ENCODE measurements at regions not wholly inside any gene's neighbourhood (a gene's known extent, or its start where the extent isn't known, plus 50 kb on each side); places are given as distances from the start of the nearest gene placed in this dataset.

- H3K27me3 ChIP-seq (ENCODE audit: control insufficient read depth in 3 of 3, insufficient read depth in 3 of 3, low read length in 2 of 3), result no peaks in the 10 kb centered on the region
- TF ChIP-seq, protein P1, sequence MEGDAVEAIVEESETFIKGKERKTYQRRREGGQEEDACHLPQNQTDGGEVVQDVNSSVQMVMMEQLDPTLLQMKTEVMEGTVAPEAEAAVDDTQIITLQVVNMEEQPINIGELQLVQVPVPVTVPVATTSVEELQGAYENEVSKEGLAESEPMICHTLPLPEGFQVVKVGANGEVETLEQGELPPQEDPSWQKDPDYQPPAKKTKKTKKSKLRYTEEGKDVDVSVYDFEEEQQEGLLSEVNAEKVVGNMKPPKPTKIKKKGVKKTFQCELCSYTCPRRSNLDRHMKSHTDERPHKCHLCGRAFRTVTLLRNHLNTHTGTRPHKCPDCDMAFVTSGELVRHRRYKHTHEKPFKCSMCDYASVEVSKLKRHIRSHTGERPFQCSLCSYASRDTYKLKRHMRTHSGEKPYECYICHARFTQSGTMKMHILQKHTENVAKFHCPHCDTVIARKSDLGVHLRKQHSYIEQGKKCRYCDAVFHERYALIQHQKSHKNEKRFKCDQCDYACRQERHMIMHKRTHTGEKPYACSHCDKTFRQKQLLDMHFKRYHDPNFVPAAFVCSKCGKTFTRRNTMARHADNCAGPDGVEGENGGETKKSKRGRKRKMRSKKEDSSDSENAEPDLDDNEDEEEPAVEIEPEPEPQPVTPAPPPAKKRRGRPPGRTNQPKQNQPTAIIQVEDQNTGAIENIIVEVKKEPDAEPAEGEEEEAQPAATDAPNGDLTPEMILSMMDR (IDR thresholded peaks at IDR 0.05; ENCODE audit: control extremely low read depth, extremely low read depth), result no peak
- no peak overlapping the region for H3K9ac ChIP-seq (ENCODE audit: insufficient read depth in 1 of 2, low read length in 2 of 2)
- peaks cover 0 to 2% (median 0%) of the 10 kb centered on the region in 4 donors for H3K9me3 ChIP-seq (ENCODE audit: control insufficient read depth in 4 of 4, insufficient read depth in 3 of 4, low read length in 3 of 4)
- H3K4me3 ChIP-seq, result no peak overlapping the region
- no peak overlapping the region for H3K27ac ChIP-seq (ENCODE audit: low read depth in 1 of 2, low read length in 1 of 2)
- ATAC-seq (ENCODE audit: insufficient read depth, low FRiP score), result no peak
- 89 to 93% methylated on average over 7 of the region's 7 CpGs for WGBS, 2 donors
- H3K4me1 ChIP-seq (ENCODE audit: control insufficient read depth in 5 of 5, insufficient read depth in 5 of 5, low read length in 5 of 5), result no peaks in the 10 kb centered on the region
- H3K36me3 ChIP-seq (ENCODE audit: control insufficient read depth in 4 of 4, insufficient read depth in 4 of 4, low read length in 4 of 4), result no peaks in the 10 kb centered on the region
- DNase-seq, result no peak
Observed at GRCh38 chr5:122629121-122629677, 145.7 kb upstream of the SNX2 start.

- Histone ChIP-seq H3K4me1 (ENCODE audit: control insufficient read depth in 5 of 5, insufficient read depth in 5 of 5, low read length in 5 of 5) (no peaks in the 10 kb centered on the region), H3K27me3 (ENCODE audit: control insufficient read depth in 3 of 3, insufficient read depth in 3 of 3, low read length in 2 of 3) (no peaks in the 10 kb centered on the region), H3K36me3 (ENCODE audit: control insufficient read depth in 4 of 4, insufficient read depth in 4 of 4, low read length in 4 of 4) (no peaks in the 10 kb centered on the region), H3K9ac (ENCODE audit: insufficient read depth in 1 of 2, low read length in 2 of 2) (no peak overlapping the region), H3K4me3 (no peak overlapping the region), H3K9me3 (ENCODE audit: control insufficient read depth in 4 of 4, insufficient read depth in 3 of 4, low read length in 3 of 4) (peaks cover 0 to 5% (median 0%) of the 10 kb centered on the region in 4 donors), H3K27ac (ENCODE audit: low read depth in 1 of 2, low read length in 1 of 2) (no peak overlapping the region)
- TF ChIP-seq, protein P1 (IDR thresholded peaks at IDR 0.05; ENCODE audit: control extremely low read depth, extremely low read depth), result no peak
- no peak for DNase-seq
- ATAC-seq (ENCODE audit: insufficient read depth, low FRiP score), result no peak
- 82 to 87% methylated on average over 1 of the region's 1 CpG for WGBS, 2 donors
Observed at GRCh38 chr5:122638581-122638980, 136.3 kb upstream of the SNX2 start.

GRCh38 chr5:122639033-122639432 is 135.8 kb upstream of the SNX2 start:
- 80 to 88% methylated on average over 6 of the region's 6 CpGs for WGBS, 2 donors
- DNase-seq, result no peak

More at GRCh38 chr5:122639033-122639432, 135.8 kb upstream of the SNX2 start:
- no peak for ATAC-seq (ENCODE audit: insufficient read depth, low FRiP score)
- Histone ChIP-seq H3K4me3 (no peak overlapping the region), H3K9ac (ENCODE audit: insufficient read depth in 1 of 2, low read length in 2 of 2) (no peak overlapping the region), H3K4me1 (ENCODE audit: control insufficient read depth in 5 of 5, insufficient read depth in 5 of 5, low read length in 5 of 5) (no peaks in the 10 kb centered on the region), H3K36me3 (ENCODE audit: control insufficient read depth in 4 of 4, insufficient read depth in 4 of 4, low read length in 4 of 4) (no peaks in the 10 kb centered on the region), H3K9me3 (ENCODE audit: control insufficient read depth in 4 of 4, insufficient read depth in 3 of 4, low read length in 3 of 4) (peaks cover 0 to 5% (median 0%) of the 10 kb centered on the region in 4 donors), H3K27me3 (ENCODE audit: control insufficient read depth in 3 of 3, insufficient read depth in 3 of 3, low read length in 2 of 3) (no peaks in the 10 kb centered on the region), H3K27ac (ENCODE audit: low read depth in 1 of 2, low read length in 1 of 2) (no peak overlapping the region)
- TF ChIP-seq, protein P1 (IDR thresholded peaks at IDR 0.05; ENCODE audit: control extremely low read depth, extremely low read depth), result no peak

Measured in lung (tissue), 11 donors.